ENCODE measurements at regions not wholly inside any gene's neighbourhood (a gene's known extent, or its start where the extent isn't known, plus 50 kb on each side); places are given as distances from the start of the nearest gene placed in this dataset.

- DNase-seq (ENCODE audit: low spot score) = no peak
Observed at GRCh38 chr13:97111756-97112155, 110.4 kb upstream of the MBNL2 start.

DNA sequence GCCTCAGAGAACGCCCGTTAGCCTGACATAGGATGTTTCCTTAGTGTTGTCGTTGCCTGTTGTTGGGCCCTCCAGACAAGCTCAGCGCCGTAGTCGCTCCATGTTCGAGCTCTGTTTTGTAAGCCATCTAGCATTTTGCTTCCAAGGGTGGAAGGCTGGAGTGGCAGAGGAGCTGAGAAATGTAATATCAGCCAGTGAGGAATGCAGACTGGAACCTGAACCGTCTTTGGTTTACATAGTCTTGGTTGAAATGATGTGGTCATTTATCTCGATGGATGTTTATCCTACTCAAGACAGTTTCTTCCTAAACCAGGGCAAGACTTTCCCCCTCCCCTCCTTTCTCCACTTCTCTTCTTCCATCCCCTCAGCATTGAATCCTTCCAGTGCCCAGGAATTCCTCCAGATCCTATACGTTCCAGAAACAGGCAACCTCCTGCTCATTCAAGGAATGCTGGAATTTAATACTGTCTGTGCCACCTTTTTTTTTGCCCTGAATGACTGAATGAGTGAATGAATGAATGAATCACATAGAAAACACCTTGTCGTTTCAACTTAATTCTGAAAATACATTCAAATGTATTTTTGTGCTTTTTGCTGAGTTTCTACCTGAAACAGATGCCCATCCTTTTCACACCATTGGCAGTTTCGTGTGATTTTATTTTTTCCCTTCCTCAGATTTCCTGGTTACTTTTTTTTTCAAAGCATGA lies 109.5 kb upstream of the MBNL2 start:
- no peak for DNase-seq (ENCODE audit: low spot score)

DNA sequence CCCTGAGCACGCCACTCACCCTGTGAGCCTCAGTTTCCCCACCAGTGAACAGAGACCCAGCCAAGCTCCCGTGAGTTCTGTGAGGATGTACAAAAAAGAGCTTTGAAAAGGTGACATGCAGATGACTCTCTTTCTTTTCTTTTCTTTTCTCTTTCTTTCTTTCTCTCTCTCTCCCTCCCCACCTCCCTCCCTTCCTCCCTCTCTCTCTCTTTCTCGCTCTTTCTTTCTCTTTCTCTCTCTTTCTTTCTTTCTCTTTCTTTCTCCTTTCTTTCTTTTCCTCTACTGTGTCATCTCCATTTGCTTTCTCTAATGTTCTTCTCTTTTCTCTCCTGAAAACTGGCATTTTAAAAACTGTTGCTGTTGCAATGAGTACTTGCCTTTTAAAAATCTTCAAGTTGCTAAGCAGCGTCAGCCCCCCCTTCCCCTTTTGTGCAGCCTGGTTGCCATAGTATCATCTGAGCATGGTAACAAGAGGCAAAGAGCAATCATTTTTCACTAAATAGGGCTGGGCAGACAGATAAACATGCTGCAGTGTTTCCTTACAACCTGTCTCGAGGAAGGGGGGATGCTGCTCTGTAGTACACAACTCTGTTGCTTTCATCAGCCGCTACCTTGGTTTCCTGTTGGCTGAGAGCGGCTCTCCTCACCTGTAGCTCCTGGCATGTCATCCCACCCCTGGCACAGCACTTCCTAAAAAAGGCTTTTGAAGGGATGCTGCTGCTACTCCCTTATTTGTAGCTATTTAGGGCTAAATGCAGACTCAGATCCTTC lies 108.7 kb upstream of the MBNL2 start:
- DNase-seq (ENCODE audit: low spot score) = no peak

DNA sequence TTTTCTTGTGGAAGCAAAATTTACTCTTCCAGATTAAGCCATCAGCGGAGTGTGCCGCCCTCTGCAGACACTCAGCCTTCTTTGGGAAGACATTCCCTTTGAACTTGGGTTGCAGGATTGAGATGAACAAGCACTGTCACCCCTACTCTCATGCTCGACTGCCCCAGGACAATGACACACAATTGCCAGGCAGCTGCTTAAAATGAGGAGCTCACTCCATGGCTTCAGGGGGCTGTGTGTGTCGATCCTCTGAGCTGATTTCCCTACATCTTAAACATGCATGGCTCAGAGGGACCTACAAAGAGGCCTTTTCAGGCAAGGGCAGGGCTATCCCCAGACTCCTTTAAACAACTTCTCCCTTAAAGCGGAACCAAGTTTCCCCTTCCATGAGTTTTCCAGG lies 107.5 kb upstream of the MBNL2 start:
- DNase-seq (ENCODE audit: low spot score) = no peak

GRCh38 chr13:97116754-97117153 lies 105.4 kb upstream of the MBNL2 start:
- DNase-seq (ENCODE audit: low spot score) = no peak

DNA sequence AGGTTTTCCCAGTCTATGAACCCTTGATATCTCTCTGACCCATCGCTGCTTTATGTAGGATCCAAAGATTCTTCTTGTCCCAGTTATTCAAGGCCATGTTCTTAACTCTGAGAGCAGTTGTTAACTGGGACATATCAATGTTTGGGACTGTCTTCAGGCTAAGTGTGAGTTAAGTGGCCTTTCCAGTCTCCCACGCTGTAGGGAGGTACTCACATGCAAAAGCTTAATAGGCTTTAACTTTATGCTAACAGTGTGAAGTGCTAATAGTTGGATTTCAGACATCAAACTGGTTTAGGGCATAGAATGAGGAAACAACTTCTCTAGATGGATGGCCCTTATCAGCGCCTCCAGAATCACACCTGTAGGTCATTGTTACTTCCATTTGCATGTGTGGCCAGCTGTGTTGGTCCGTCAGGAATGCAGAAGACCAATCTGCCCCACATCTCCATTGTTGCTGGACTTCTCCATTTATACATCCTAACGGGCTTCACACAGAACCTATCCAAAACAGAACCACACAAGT lies 104.7 kb upstream of the MBNL2 start:
- no peak for DNase-seq (ENCODE audit: low spot score)

DNA sequence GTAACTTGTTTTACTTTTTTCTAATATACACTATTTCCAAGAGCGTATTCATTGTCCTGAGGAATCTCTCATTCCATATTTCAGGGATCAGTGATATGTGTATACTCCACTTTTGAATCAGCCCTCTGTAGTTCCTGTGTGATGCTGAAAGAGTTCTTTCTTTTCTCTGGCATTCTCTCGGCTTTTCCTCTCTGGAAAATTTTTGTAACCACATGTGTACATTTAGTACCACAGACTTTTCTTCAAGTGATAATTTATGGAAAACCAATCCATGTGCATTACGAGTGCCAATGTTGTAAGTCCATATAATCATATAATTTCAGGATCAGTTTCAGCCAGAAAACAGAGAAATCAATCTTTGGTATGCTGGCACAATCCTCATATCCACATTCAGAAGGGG lies 102.2 kb upstream of the MBNL2 start:
- no peak for DNase-seq (ENCODE audit: low spot score)

DNA sequence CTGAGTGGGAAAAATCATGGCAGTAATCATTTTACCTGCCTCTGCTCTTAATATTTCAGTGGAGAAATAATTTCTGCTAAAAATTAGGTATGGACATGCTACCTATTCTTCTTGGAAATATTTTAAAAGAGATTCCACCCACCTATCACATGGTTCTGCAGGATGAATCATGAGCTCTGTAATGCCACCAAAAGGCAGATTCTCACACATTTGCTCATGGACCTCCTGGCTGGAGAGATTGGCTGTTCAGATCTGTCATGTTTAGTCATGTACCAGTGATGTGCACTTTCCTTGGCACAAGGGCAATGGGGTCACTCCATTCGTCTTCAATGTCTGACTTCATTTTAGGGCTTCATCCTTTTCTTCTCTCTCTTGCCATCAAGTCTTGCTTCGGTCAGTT lies 101.8 kb upstream of the MBNL2 start:
- no peak for DNase-seq (ENCODE audit: low spot score)

DNA sequence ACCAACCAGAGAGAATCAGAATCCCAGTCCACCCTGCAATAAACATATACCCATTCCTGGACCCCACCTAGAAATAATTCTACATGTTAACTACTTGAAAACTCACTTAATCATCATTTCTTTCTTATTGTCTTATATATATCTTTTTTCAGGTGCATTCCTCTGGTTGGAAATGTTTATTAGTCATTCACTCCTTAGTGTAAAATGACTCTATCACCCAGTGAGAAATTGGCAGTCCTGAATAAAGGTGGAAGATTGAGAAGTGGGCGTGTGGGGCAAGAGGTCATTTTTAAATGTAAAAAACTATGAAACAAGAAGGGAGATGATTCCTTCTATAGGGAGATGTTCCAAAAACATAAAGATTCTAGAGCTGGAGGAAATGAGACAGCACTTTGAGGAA lies 101.2 kb upstream of the MBNL2 start:
- no peak for DNase-seq (ENCODE audit: low spot score)

DNA sequence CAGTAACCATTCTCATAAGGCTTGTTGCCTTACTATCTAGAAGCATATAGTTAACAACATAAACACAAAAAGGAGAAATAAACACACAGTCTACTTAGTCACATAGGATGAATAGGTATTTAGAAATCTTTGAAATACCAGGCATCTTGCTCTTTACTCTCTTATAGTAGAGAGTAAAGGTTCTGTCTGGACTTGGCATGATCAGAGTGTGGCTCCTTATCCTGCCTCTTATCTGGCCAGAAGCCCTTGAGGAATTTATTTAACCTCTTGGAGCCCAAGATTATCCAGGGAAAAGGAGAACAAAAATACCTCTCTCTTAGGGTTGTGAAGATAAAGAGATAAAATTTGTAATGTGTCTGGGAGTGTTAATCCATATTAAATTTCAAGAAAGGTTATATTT lies 100.2 kb upstream of the MBNL2 start:
- DNase-seq (ENCODE audit: low spot score) = no peak

GRCh38 chr13:97122381-97122996 lies 99.6 kb upstream of the MBNL2 start:
- DNase-seq (ENCODE audit: low spot score) = no peak

GRCh38 chr13:97124206-97124605 lies 97.9 kb upstream of the MBNL2 start:
- DNase-seq (ENCODE audit: low spot score) = no peak

GRCh38 chr13:97124915-97125809 lies 97.0 kb upstream of the MBNL2 start:
- no peak for DNase-seq (ENCODE audit: low spot score)

DNA sequence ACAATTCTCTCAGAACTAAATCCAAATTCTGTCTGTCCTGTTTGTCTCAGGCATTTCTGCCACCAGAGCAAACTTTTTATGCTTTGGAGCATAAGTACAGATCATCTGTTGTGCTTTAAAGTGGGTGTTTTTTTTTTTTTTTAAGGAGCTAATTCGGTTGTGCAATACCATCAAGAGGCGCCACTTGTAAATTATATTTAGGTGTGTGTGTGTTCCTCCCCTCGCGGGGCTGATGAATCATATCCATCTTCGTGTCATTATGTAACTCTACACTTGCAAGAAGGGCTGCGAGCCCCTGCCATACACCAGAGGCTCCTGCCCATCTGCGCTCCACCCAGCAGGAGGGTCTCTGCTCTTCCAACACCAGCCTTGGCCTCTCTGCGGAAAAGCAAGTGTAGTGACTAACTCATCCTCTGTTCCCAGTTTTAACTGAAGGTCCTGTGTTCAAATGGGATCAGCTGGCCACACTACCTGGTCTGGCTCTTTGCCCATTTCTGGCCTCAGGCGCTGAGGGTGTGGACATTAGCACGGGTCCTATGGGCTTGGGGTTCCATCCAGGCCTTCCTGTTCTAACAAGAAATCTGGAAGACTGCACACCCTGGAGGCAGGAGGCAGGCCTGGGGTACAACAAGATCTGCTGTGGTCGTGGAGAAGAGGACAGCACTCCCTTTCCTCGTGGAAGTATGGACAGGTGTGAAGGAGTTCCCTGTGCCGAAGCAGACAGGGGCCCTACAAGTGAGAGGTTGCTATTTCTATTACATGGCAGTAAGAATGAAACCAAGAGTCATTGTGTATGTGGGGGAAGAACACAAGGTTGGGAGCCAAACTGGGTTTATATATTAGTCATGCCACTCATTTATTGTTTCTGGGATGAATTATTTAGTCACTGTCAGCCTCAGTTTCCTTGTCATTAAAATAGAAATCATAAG lies 96.1 kb upstream of the MBNL2 start:
- DNase-seq (ENCODE audit: low spot score) = no peak

- DNase-seq (ENCODE audit: low spot score) = no peak
Observed at GRCh38 chr13:97127842-97128241, 94.3 kb upstream of the MBNL2 start.

- DNase-seq (ENCODE audit: low spot score) = no peak
Observed at GRCh38 chr13:97130190-97130589, 91.9 kb upstream of the MBNL2 start.

- no peak for DNase-seq (ENCODE audit: low spot score)
Observed at GRCh38 chr13:97131447-97131846, 90.7 kb upstream of the MBNL2 start.

GRCh38 chr13:97133554-97133953 lies 88.6 kb upstream of the MBNL2 start:
- DNase-seq (ENCODE audit: low spot score) = no peak

- no peak for DNase-seq (ENCODE audit: low spot score)
Observed at GRCh38 chr13:97133955-97134354, 88.2 kb upstream of the MBNL2 start.

DNA sequence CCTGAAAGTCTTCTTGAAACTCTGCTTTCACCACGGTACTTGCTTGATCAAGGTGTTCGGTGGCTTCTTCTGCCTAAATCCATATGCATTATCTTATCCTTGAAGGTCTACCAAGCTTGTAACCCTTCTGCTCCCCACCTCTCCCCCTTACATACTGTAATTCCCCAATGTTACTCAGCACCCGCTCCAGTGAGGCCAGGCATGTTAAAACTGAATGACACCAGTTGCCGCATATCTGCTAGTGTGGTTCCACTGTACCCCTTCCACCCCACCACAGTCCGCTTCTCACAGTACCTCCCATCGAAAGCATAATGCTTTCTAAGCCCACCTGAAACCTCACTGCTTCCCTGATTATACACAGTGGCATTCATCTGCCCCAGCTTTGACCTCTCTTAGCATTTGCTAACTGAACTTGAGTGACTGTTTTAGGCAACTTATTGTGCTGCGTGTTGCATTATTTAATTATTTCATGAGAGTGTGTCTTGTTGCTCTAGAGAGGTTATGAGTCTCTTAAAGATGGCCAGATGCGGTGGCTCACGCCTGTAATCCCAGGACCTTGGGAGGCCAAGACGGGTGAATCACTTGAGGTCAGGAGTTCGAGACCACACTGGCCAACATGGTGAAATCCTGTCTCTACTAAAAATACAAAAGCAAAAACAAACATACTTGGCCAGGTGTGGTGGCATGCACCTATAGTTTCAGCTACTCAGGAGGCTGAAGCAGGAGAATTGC lies 87.6 kb upstream of the MBNL2 start:
- DNase-seq (ENCODE audit: low spot score) = no peak

Data from germinal center (tissue), 1 donor.